Left lobe of liver (tissue), 2 donors: ENCODE measurements at regions not wholly inside any gene's neighbourhood (a gene's known extent, or its start where the extent isn't known, plus 50 kb on each side); places are given as distances from the start of the nearest gene placed in this dataset.
"Not testable (repeated sequence)": the region's sequence is repeated elsewhere in the genome, so short reads cannot be mapped to it uniquely, and the experiment has no call there.

Experiments used
- ATAC-seq: fragments of 200-7000 bp; cut with Tn5 transposase; one replicate; pipeline ENCODE4 v1.9.1; 2020; ENCODE audit warnings: mild to moderate bottlenecking, moderate library complexity
- DNase-seq: peaks from one replicate; pipeline ENCODE4 v3.0.0-alpha.2; 2020; ENCODE audit warnings: low spot score
- donor health status: DM: no; HTN: no; CAD: no; lungs with moderate emphysema.
- donor health status: DM: no; HTN: yes; CAD: no.

- DNase-seq = no peak
Measured at GRCh38 chr20:56914532-56914931, 285.4 kb downstream of the TFAP2C start.

GRCh38 chr20:56916345-56916622, 287.2 kb downstream of the TFAP2C start:
- ATAC-seq (no peak), DNase-seq (no peak)

More at GRCh38 chr20:56914532-56914931, 285.4 kb downstream of the TFAP2C start:
- ATAC-seq = no peak

- not testable (repeated sequence) for DNase-seq, ATAC-seq
Measured at GRCh38 chr20:56920041-56920440, 290.9 kb downstream of the TFAP2C start.

GRCh38 chr20:56922497-56922896, 293.4 kb downstream of the TFAP2C start:
- no peak for ATAC-seq
- no peak for DNase-seq

GRCh38 chr20:56924292-56925081, 295.4 kb downstream of the TFAP2C start:
- ATAC-seq (no peak), DNase-seq (no peak)

- ATAC-seq = no peak
- no peak for DNase-seq
Measured at GRCh38 chr20:56925082-56925830, 296.1 kb downstream of the TFAP2C start.

GRCh38 chr20:56925831-56926170, 296.7 kb downstream of the TFAP2C start:
- no peak for DNase-seq
- peak; percentile 41 for ATAC-seq

GRCh38 chr20:56926501-56926900, 297.4 kb downstream of the TFAP2C start:
- DNase-seq (no peak), ATAC-seq (no peak)

- ATAC-seq (no peak), DNase-seq (no peak)
Measured at GRCh38 chr20:56927127-56927526, 298.0 kb downstream of the TFAP2C start.

GRCh38 chr20:56928007-56928406, 298.9 kb downstream of the TFAP2C start:
- DNase-seq (no peak), ATAC-seq (no peak)

- DNase-seq (no peak), ATAC-seq (no peak)
Measured at GRCh38 chr20:56929606-56930005, 300.5 kb downstream of the TFAP2C start.

- DNase-seq (no peak), ATAC-seq (no peak)
Measured at GRCh38 chr20:56930876-56931275, 301.8 kb downstream of the TFAP2C start.

GRCh38 chr20:56932575-56933330, 303.6 kb downstream of the TFAP2C start:
- ATAC-seq (no peak), DNase-seq (no peak)

- no peak for ATAC-seq
- DNase-seq = no peak
Measured at GRCh38 chr20:56933331-56933698, 304.2 kb downstream of the TFAP2C start.

GRCh38 chr20:56934888-56935287, 305.8 kb downstream of the TFAP2C start:
- DNase-seq = no peak
- ATAC-seq = no peak

GRCh38 chr20:56940466-56940865, 311.4 kb downstream of the TFAP2C start:
- ATAC-seq = no peak

GRCh38 chr20:56941101-56941686, 312.1 kb downstream of the TFAP2C start:
- no peak for DNase-seq
- no peak for ATAC-seq

More at GRCh38 chr20:56940466-56940865, 311.4 kb downstream of the TFAP2C start:
- DNase-seq = no peak

GRCh38 chr20:56943946-56944945, 315.1 kb downstream of the TFAP2C start:
- DNase-seq (no peak), ATAC-seq (no peak)

- DNase-seq (no peak), ATAC-seq (no peak)
Measured at GRCh38 chr20:56945057-56945456, 316.0 kb downstream of the TFAP2C start.

- DNase-seq (no peak), ATAC-seq (no peak)
Measured at GRCh38 chr20:56945901-56946300, 316.8 kb downstream of the TFAP2C start.
